Prostate gland (tissue), 2 donors: ENCODE measurements at regions not wholly inside any gene's neighbourhood (a gene's known extent, or its start where the extent isn't known, plus 50 kb on each side); places are given as distances from the start of the nearest gene placed in this dataset.

Source experiments
- POLR2A ChIP-seq: fragments of 450-650 bp; IDR thresholded peaks from one replicate; pipeline ENCODE4 v1.6.1; 2016; ENCODE audit warnings: antibody characterized with exemption, mild to moderate bottlenecking
- POLR2AphosphoS5 ChIP-seq: sonication (generic); formaldehyde crosslinking; IDR thresholded peaks from one replicate; pipeline ENCODE4 v1.6.1; 2017; ENCODE audit warnings: antibody characterized with exemption
- TF ChIP-seq, protein P1 (sequence below), 4 experiments: fragments of 200-600 bp in 2 of 4; fragments of 450-650 bp in 2 of 4; sonication (generic) in 2 of 4; IDR thresholded peaks; 1 replicate in 3 of 4; 2 replicates in 1 of 4; pipeline ENCODE4 v1.5.1; 2016 to 2019; ENCODE audit warnings: antibody characterized with exemption in 4 of 4, mild to moderate bottlenecking in 2 of 4, moderate library complexity in 2 of 4

DNA sequence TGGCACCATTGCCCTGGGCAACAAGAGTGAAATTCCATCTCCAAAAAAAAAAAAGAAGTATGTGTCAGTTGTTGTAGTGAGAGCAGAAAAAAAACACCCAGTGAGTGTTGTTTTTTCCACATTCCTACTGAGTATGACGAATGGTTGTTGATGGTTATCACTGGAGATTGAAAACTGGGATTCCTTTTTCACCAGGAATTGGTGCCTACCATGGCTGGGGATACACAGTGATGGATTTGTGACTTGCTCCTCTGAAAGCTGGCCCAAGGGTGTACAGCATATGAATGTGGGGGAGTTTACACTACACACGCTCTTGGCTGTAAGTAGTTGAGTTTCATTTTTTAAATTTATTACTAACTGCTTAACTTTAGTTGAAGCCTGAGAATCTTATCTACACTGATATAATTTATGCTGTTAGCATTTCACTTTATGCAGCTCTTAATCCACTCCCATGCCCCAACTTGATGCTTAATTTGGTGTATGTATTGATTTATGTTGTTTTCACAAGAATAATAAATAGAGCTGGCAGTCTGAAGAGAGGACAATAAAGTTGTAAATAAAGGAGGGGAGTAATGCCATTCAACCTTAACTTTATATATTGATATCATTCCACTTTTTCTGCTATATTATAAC lies 56.0 kb upstream of the MME start:
- no peak for TF ChIP-seq POLR2A
- TF ChIP-seq, protein P1, sequence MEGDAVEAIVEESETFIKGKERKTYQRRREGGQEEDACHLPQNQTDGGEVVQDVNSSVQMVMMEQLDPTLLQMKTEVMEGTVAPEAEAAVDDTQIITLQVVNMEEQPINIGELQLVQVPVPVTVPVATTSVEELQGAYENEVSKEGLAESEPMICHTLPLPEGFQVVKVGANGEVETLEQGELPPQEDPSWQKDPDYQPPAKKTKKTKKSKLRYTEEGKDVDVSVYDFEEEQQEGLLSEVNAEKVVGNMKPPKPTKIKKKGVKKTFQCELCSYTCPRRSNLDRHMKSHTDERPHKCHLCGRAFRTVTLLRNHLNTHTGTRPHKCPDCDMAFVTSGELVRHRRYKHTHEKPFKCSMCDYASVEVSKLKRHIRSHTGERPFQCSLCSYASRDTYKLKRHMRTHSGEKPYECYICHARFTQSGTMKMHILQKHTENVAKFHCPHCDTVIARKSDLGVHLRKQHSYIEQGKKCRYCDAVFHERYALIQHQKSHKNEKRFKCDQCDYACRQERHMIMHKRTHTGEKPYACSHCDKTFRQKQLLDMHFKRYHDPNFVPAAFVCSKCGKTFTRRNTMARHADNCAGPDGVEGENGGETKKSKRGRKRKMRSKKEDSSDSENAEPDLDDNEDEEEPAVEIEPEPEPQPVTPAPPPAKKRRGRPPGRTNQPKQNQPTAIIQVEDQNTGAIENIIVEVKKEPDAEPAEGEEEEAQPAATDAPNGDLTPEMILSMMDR (IDR thresholded peaks at IDR 0.05) = no peak
- no peak for TF ChIP-seq POLR2AphosphoS5
